WTC11 (cell line): ENCODE measurements at regions not wholly inside any gene's neighbourhood (a gene's known extent, or its start where the extent isn't known, plus 50 kb on each side); places are given as distances from the start of the nearest gene placed in this dataset.

Experiments
- ATAC-seq: fragments of 200-7000 bp; cut with Tn5 transposase; 2 replicates; pipeline ENCODE4 v1.10.0; 2021; ENCODE audit warnings: mild to moderate bottlenecking, moderate library complexity
- CTCF ChIA-PET: fragments of 300-600 bp; sonication (Branson Sonifier 250); formaldehyde crosslinking; loops from one replicate; lab custom pipeline; 2021; ENCODE audit warnings: antibody characterized with exemption; lab: Charles Lee
- POLR2A ChIA-PET: fragments of 350-600 bp; sonication (Branson Sonifier 250); formaldehyde crosslinking; loops from one replicate; lab custom pipeline; 2021; ENCODE audit warnings: antibody characterized with exemption; lab: Charles Lee
- DNase-seq: peaks from one replicate; pipeline ENCODE4 v3.0.0; 2021; ENCODE audit warnings: low spot score
- H3K27ac Mint-ChIP-seq: 2 replicates; pipeline ENCODE4 v1.8.0; 2021; ENCODE audit warnings: mixed read lengths
- H3K27me3 Mint-ChIP-seq: 2 replicates; pipeline ENCODE4 v1.8.0; 2021; ENCODE audit warnings: low read depth, mild to moderate bottlenecking, moderate library complexity, mixed read lengths
- H3K36me3 Mint-ChIP-seq: 2 replicates; pipeline ENCODE4 v1.8.0; 2021; ENCODE audit warnings: mixed read lengths
- H3K4me1 Mint-ChIP-seq: 2 replicates; pipeline ENCODE4 v1.8.0; 2022; ENCODE audit warnings: mixed read lengths
- H3K4me3 Mint-ChIP-seq: 2 replicates; pipeline ENCODE4 v1.8.0; 2021; ENCODE audit warnings: mild to moderate bottlenecking, moderate library complexity, mixed read lengths
- H3K9me3 Mint-ChIP-seq: 2 replicates; pipeline ENCODE4 v1.8.0; 2021; ENCODE audit warnings: mixed read lengths
- AFF4 ChIP-seq: sonication (generic); formaldehyde crosslinking; IDR thresholded peaks from 2 replicates; pipeline ENCODE4 v1.8.1; 2023; ENCODE audit warnings: mild to moderate bottlenecking, missing genetic modification reagents, borderline replicate concordance
- AR ChIP-seq: fragments of 250-450 bp; sonication (Bioruptor Pico); IDR thresholded peaks from 2 replicates; pipeline ENCODE4 v1.9.0; 2021; ENCODE audit warnings: mild to moderate bottlenecking
- FOXJ3 ChIP-seq: sonication (generic); formaldehyde crosslinking; IDR thresholded peaks from 2 replicates; pipeline ENCODE4 v1.9.0; 2021; ENCODE audit warnings: missing genetic modification reagents, mild to moderate bottlenecking, borderline replicate concordance
- FOXP4 ChIP-seq: sonication (generic); formaldehyde crosslinking; IDR thresholded peaks from 2 replicates; pipeline ENCODE4 v1.8.0; 2022; ENCODE audit warnings: mild to moderate bottlenecking, missing genetic modification reagents
- IRF1 ChIP-seq: sonication (generic); formaldehyde crosslinking; IDR thresholded peaks from 2 replicates; pipeline ENCODE4 v1.8.0; 2023; ENCODE audit warnings: missing genetic modification reagents
- IRF2 ChIP-seq: sonication (generic); formaldehyde crosslinking; IDR thresholded peaks from 2 replicates; pipeline ENCODE4 v1.8.0; 2022; ENCODE audit warnings: low read depth, missing genetic modification reagents, borderline replicate concordance
- JAZF1 ChIP-seq: fragments of 250-450 bp; sonication (Bioruptor Pico); IDR thresholded peaks from 2 replicates; pipeline ENCODE4 v1.9.0; 2021; ENCODE audit warnings: moderate library complexity, mild to moderate bottlenecking, inconsistent platforms
- JUN ChIP-seq: sonication (generic); formaldehyde crosslinking; IDR thresholded peaks from 2 replicates; pipeline ENCODE4 v1.8.0; 2023; ENCODE audit warnings: mild to moderate bottlenecking, missing genetic modification reagents
- MAX ChIP-seq: sonication (generic); formaldehyde crosslinking; IDR thresholded peaks from 2 replicates; pipeline ENCODE4 v1.8.0; 2022; ENCODE audit warnings: mild to moderate bottlenecking, missing genetic modification reagents
- MLX ChIP-seq: sonication (generic); formaldehyde crosslinking; IDR thresholded peaks from 2 replicates; pipeline ENCODE4 v1.8.1; 2023; ENCODE audit warnings: mild to moderate bottlenecking, missing genetic modification reagents, moderate library complexity
- MXD4 ChIP-seq: fragments of 250-450 bp; sonication (Bioruptor Pico); IDR thresholded peaks from 2 replicates; pipeline ENCODE4 v1.8.0; 2021; ENCODE audit warnings: mild to moderate bottlenecking, moderate library complexity, borderline replicate concordance
- NFATC4 ChIP-seq: fragments of 250-450 bp; sonication (Bioruptor Pico); IDR thresholded peaks from 2 replicates; pipeline ENCODE4 v1.9.0; 2021; ENCODE audit warnings: mild to moderate bottlenecking
- RELA ChIP-seq: sonication (generic); formaldehyde crosslinking; IDR thresholded peaks from 2 replicates; pipeline ENCODE4 v1.8.1; 2022; ENCODE audit warnings: missing genetic modification reagents, mild to moderate bottlenecking, borderline replicate concordance
- TCF7 ChIP-seq: sonication (generic); formaldehyde crosslinking; IDR thresholded peaks from 2 replicates; pipeline ENCODE4 v1.8.0; 2022; ENCODE audit warnings: mild to moderate bottlenecking, low read depth, missing genetic modification reagents, moderate library complexity
- ZNF317 ChIP-seq: sonication (generic); formaldehyde crosslinking; IDR thresholded peaks from 2 replicates; pipeline ENCODE4 v1.8.1; 2023; ENCODE audit warnings: low read depth, mild to moderate bottlenecking, moderate library complexity, missing genetic modification reagents, borderline replicate concordance
- ZNF512 ChIP-seq: sonication (generic); formaldehyde crosslinking; IDR thresholded peaks from 2 replicates; pipeline ENCODE4 v1.8.1; 2022; ENCODE audit warnings: missing genetic modification reagents, borderline replicate concordance

- no peak for DNase-seq
- CTCF ChIA-PET = no interaction called here
- H3K9me3 Mint-ChIP-seq = peaks cover 22% of the 10 kb centered on the region
Measured at GRCh38 chr19:42662712-42663111, 68.0 kb upstream of the CEACAM8 start.

GRCh38 chr19:42660353-42660752 is 65.6 kb upstream of the CEACAM8 start:
- DNase-seq = no peak
- peaks cover 26% of the 10 kb centered on the region for H3K9me3 Mint-ChIP-seq
- H3K27ac Mint-ChIP-seq = no peak overlapping the region
- no peaks in the 10 kb centered on the region for H3K4me1 Mint-ChIP-seq
- ChIA-PET POLR2A (no interaction called here), CTCF (no interaction called here)
- H3K27me3 Mint-ChIP-seq = peaks cover 14% of the 10 kb centered on the region
- ATAC-seq = no peak
- H3K4me3 Mint-ChIP-seq = no peak overlapping the region
- no peaks in the 10 kb centered on the region for H3K36me3 Mint-ChIP-seq
- TF ChIP-seq RELA (CRISPR knock-in tag) (no peak), FOXJ3 (CRISPR knock-in tag) (no peak), MXD4 (CRISPR knock-in tag) (no peak), JAZF1 (CRISPR knock-in tag) (no peak), IRF2 (CRISPR knock-in tag) (no peak), IRF1 (no peak), ZNF512 (no peak), AFF4 (CRISPR knock-in tag) (no peak), TCF7 (CRISPR knock-in tag) (no peak), FOXP4 (no peak), MLX (CRISPR knock-in tag) (no peak), MAX (CRISPR knock-in tag) (no peak)

More at GRCh38 chr19:42662712-42663111, 68.0 kb upstream of the CEACAM8 start:
- Mint-ChIP-seq H3K27me3 (peaks cover 14% of the 10 kb centered on the region), H3K27ac (no peak overlapping the region), H3K4me3 (no peak overlapping the region), H3K4me1 (no peaks in the 10 kb centered on the region)
- ATAC-seq = no peak
- POLR2A ChIA-PET = no interaction called here
- no peak for TF ChIP-seq ZNF317 (CRISPR knock-in tag)
- no peak for TF ChIP-seq JUN
- TF ChIP-seq ZNF512 = no peak
- TF ChIP-seq AR = no peak
- no peak for TF ChIP-seq NFATC4
- TF ChIP-seq, all 79 proteins: peak for 0
- H3K36me3 Mint-ChIP-seq = no peaks in the 10 kb centered on the region
